K562 (cell line): ENCODE measurements at regions not wholly inside any gene's neighbourhood (a gene's known extent, or its start where the extent isn't known, plus 50 kb on each side); places are given as distances from the start of the nearest gene placed in this dataset.

Experiments
- ATAC-seq: fragments of 200-7000 bp; cut with Tn5 transposase; 3 replicates; pipeline ENCODE4 v1.9.1; 2020; ENCODE audit warnings: moderate library complexity
- BruUV-seq: library from RNA; stranded (reverse); fragments of 400-500 nt; replicated peaks from 2 replicates; lab custom pipeline; 2021; lab: Mats Ljungman, UMichigan
- CTCF ChIA-PET: fragments of 300-600 bp; formaldehyde crosslinking; extraction: SDS; loops from one replicate; lab custom pipeline; 2021; ENCODE audit warnings: low intra/inter-chr PET ratio; lab: Yijun Ruan, JAX
- POLR2A ChIA-PET: fragments of 300-600, 350-650 bp; sonication (Branson Sonifier 250); formaldehyde crosslinking; extraction: SDS; loops from one replicate; lab custom pipeline; 2021; ENCODE audit warnings: antibody characterized with exemption, inconsistent platforms; lab: Yijun Ruan, JAX
- DNase-seq, 4 experiments: peaks; one replicate each; pipeline versions ENCODE4 v3.0.0 to v3.0.0-alpha.2; 2011 to 2018; ENCODE audit warnings: low spot score in 3 of 4, mixed read lengths in 3 of 4; ENCODE audit errors: extremely low read depth in 1 of 4
- FAIRE-seq: peaks from 2 replicates; lab custom pipeline; 2011; peaks lifted over from hg19 to GRCh38; lab: Jason Lieb, UNC
- H2AFZ ChIP-seq: 2 replicates; pipeline ENCODE4 v1.6.0; 2011; ENCODE audit warnings: low read depth, low read length, control low read depth, inconsistent platforms
- H3K27ac ChIP-seq: fragments of 200-600 bp; 3 replicates; pipeline ENCODE4 v1.8.0; 2011; ENCODE audit warnings: low read depth, mild to moderate bottlenecking, control low read depth, inconsistent platforms, low read length, moderate library complexity, mixed read lengths; ENCODE audit errors: extremely low read depth
- H3K27me3 ChIP-seq, 2 experiments: fragments of 300-600 bp in 1 of 2; 2 replicates in 1 of 2; 3 replicates in 1 of 2; pipeline versions ENCODE4 v1.6.0 to v1.8.0; 2011; ENCODE audit warnings: inconsistent platforms in 2 of 2, low read length in 2 of 2, mild to moderate bottlenecking in 1 of 2, mixed read lengths in 1 of 2, moderate library complexity in 1 of 2; ENCODE audit not compliant: control insufficient read depth in 2 of 2, insufficient read depth in 2 of 2
- H3K36me3 ChIP-seq: fragments of 300-600 bp; 3 replicates; pipeline ENCODE4 v1.8.0; 2011; ENCODE audit warnings: mild to moderate bottlenecking, low read length, inconsistent platforms; ENCODE audit not compliant: control insufficient read depth, insufficient read depth
- H3K4me1 ChIP-seq, 2 experiments: fragments of 200-600 bp in 1 of 2; replicated peaks in 1 of 2; 2 replicates in 1 of 2; 3 replicates in 1 of 2; pipeline versions ENCODE4 v1.5.1 to v1.8.0; 2011; ENCODE audit warnings: inconsistent platforms in 2 of 2, low read length in 2 of 2, mild to moderate bottlenecking in 1 of 2, mixed read lengths in 1 of 2, moderate library complexity in 1 of 2; ENCODE audit not compliant: control insufficient read depth in 2 of 2, insufficient read depth in 2 of 2
- H3K4me2 ChIP-seq: 2 replicates; pipeline ENCODE4 v1.6.1; 2011; ENCODE audit warnings: low read length, control low read depth, inconsistent platforms, mixed read lengths; ENCODE audit not compliant: insufficient read depth
- H3K4me3 ChIP-seq: fragments of 200-600 bp; sonication (generic), shearing (Covaris generic); 2 replicates; pipeline ENCODE4 v1.5.1; 2016; ENCODE audit warnings: control low read depth, inconsistent platforms
- H3K79me2 ChIP-seq: fragments of 200-600 bp; 3 replicates; pipeline ENCODE4 v1.8.0; 2011; ENCODE audit warnings: low read length, inconsistent platforms; ENCODE audit not compliant: control insufficient read depth, insufficient read depth
- H3K9ac ChIP-seq, 2 experiments: 2 replicates each; pipeline versions ENCODE4 v1.6.0 to v1.6.1; 2011; ENCODE audit warnings: low read depth in 2 of 2, low read length in 2 of 2, control low read depth in 1 of 2, inconsistent platforms in 1 of 2, mild to moderate bottlenecking in 1 of 2, mixed read lengths in 1 of 2; ENCODE audit not compliant: insufficient read depth in 1 of 2
- H3K9me1 ChIP-seq: one replicate; pipeline ENCODE4 v1.6.0; 2011; ENCODE audit warnings: inconsistent platforms, mild to moderate bottlenecking, low read length, moderate library complexity; ENCODE audit not compliant: control insufficient read depth, insufficient read depth
- H3K9me3 ChIP-seq: replicated peaks from 2 replicates; pipeline ENCODE4 v1.5.1; 2011; ENCODE audit warnings: low read depth, low read length, inconsistent platforms; ENCODE audit not compliant: control insufficient read depth, insufficient read depth
- H4K20me1 ChIP-seq: replicated peaks from 2 replicates; pipeline ENCODE4 v1.6.1; 2011; ENCODE audit warnings: low read length, inconsistent platforms, mixed read lengths; ENCODE audit not compliant: control insufficient read depth, insufficient read depth
- FIP1L1 ChIP-seq: fragments of 200-400 bp; formaldehyde crosslinking; IDR thresholded peaks from 2 replicates; pipeline ENCODE4 v1.6.1; 2018; ENCODE audit warnings: mild to moderate bottlenecking, low read depth, low read length; ENCODE audit not compliant: poor library complexity, severe bottlenecking
- GTF2E2 ChIP-seq: fragments of 200-800 bp; sonication (Bioruptor generic); IDR thresholded peaks from 2 replicates; pipeline ENCODE4 v1.6.1; 2016; ENCODE audit warnings: missing genetic modification characterization, missing compliant biosample characterization
- HOXB6 ChIP-seq: fragments of 250-450 bp; sonication (Bioruptor Pico); IDR thresholded peaks from 2 replicates; pipeline ENCODE4 v1.5.1; 2022; ENCODE audit warnings: mild to moderate bottlenecking, borderline replicate concordance
- MEIS2 ChIP-seq: fragments of 450-650 bp; IDR thresholded peaks from 2 replicates; pipeline ENCODE4 v1.6.1; 2014; ENCODE audit warnings: mild to moderate bottlenecking; ENCODE audit not compliant: partially characterized antibody
- RBM34 ChIP-seq: fragments of 200-400 bp; formaldehyde crosslinking; IDR thresholded peaks from 2 replicates; pipeline ENCODE4 v1.6.1; 2018; ENCODE audit warnings: low read length, borderline replicate concordance; ENCODE audit not compliant: insufficient read depth
- SFPQ ChIP-seq: fragments of 200-400 bp; formaldehyde crosslinking; IDR thresholded peaks from 2 replicates; pipeline ENCODE4 v1.6.1; 2017; ENCODE audit warnings: mild to moderate bottlenecking, low read depth, low read length, moderate library complexity
- ZNF445 ChIP-seq: fragments of 250-450 bp; sonication (Bioruptor Pico); IDR thresholded peaks from 2 replicates; pipeline ENCODE4 v1.4.0; 2020; ENCODE audit warnings: low read depth, mild to moderate bottlenecking, moderate library complexity
- WGBS: fragments of 100-300 bp; shearing (Covaris generic); methylation state at CpG from one replicate; pipeline ENCODE4 v1.1.6; 2016; ENCODE audit warnings: low coverage, mixed read lengths; ENCODE audit not compliant: insufficient coverage; ENCODE audit errors: missing lambda C conversion rate; 5-methylcytosine and 5-hydroxymethylcytosine counted together
- in situ Hi-C: fragments of 300-500 bp; cut with MboI; formaldehyde crosslinking; loops from 4 replicates; pipeline ENCODE4 v1.15.0; 2018; ENCODE audit warnings: inconsistent platforms, mixed read lengths
- intact Hi-C: fragments of 100-400 bp; cut with micrococcal nuclease; formaldehyde crosslinking; loops from 2 replicates; pipeline ENCODE4 v1.14.2; 2022
- TF ChIP-seq, protein P1 (sequence below): fragments of 250-450 bp; sonication (Bioruptor Pico); IDR thresholded peaks from 2 replicates; pipeline ENCODE4 v1.4.0; 2020; ENCODE audit warnings: borderline replicate concordance

GRCh38 chr1:98201666-98202081 is 280.8 kb upstream of the DPYD start:
- no peak for FAIRE-seq
- no TSS peak for BruUV-seq
- no peak for DNase-seq
- H3K9me1 ChIP-seq, result no peaks in the 10 kb centered on the region
- no peaks in the 10 kb centered on the region for H3K27me3 ChIP-seq
- POLR2A ChIA-PET, result no interaction called here
- 2% methylated on average over 4 of the region's 4 CpGs for WGBS
- no peaks in the 10 kb centered on the region; the same call in 1 of the 2 replicates for H3K9me3 ChIP-seq
- intact Hi-C loops, result no loop called here
- no peaks in the 10 kb centered on the region for H3K36me3 ChIP-seq
- ATAC-seq, result no peak
- no peak for TF ChIP-seq ZNF445 (CRISPR knock-in tag)
- no peak for TF ChIP-seq SFPQ
- TF ChIP-seq HOXB6 (CRISPR knock-in tag), result no peak
- no peak for TF ChIP-seq RBM34
- no peak for TF ChIP-seq FIP1L1
- TF ChIP-seq, protein P1, sequence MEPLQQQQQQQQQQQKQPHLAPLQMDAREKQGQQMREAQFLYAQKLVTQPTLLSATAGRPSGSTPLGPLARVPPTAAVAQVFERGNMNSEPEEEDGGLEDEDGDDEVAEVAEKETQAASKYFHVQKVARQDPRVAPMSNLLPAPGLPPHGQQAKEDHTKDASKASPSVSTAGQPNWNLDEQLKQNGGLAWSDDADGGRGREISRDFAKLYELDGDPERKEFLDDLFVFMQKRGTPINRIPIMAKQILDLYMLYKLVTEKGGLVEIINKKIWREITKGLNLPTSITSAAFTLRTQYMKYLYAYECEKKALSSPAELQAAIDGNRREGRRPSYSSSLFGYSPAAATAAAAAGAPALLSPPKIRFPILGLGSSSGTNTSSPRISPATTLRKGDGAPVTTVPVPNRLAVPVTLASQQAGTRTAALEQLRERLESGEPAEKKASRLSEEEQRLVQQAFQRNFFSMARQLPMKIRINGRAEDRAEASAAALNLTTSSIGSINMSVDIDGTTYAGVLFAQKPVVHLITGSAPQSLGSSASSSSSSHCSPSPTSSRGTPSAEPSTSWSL (CRISPR knock-in tag), result no peak
- TF ChIP-seq GTF2E2, result no peak
- no peak for TF ChIP-seq MEIS2
- TF ChIP-seq, all 486 proteins: peak for 0
- in situ Hi-C loops, result no loop called here
- Histone ChIP-seq H3K4me3 (no peak overlapping the region), H3K27ac (no peak overlapping the region), H3K79me2 (no peaks in the 10 kb centered on the region), H3K4me2 (no peak overlapping the region), H3K9ac (no peak overlapping the region), H3K4me1 (no peaks in the 10 kb centered on the region), H2AFZ (no peak overlapping the region), H4K20me1 (no peaks in the 10 kb centered on the region)
- CTCF ChIA-PET, result no interaction called here
